ENCODE measurements at regions not wholly inside any gene's neighbourhood (a gene's known extent, or its start where the extent isn't known, plus 50 kb on each side); places are given as distances from the start of the nearest gene placed in this dataset.

- H3K9me3 ChIP-seq (ENCODE audit: low read length) = no peaks in the 10 kb centered on the region
- no peak overlapping the region for H3K4me3 ChIP-seq (ENCODE audit: low read length)
These were observed 918.1 kb upstream of the SORCS1 start for GRCh38 chr10:108082596-108082995.

GRCh38 chr10:108078263-108078662 is 913.8 kb upstream of the SORCS1 start:
- no peak overlapping the region for H2AFZ ChIP-seq (ENCODE audit: low read depth, low read length)
- no peak overlapping the region for H3K4me3 ChIP-seq (ENCODE audit: low read length)
- H3K9me3 ChIP-seq (ENCODE audit: low read length) = no peaks in the 10 kb centered on the region
- H3K36me3 ChIP-seq (ENCODE audit: insufficient read depth, low read length) = no peaks in the 10 kb centered on the region
- no peaks in the 10 kb centered on the region for H3K4me1 ChIP-seq (ENCODE audit: insufficient read depth, low read length)
- H3K27me3 ChIP-seq (ENCODE audit: insufficient read depth, low read length) = no peaks in the 10 kb centered on the region

More at GRCh38 chr10:108082596-108082995, 918.1 kb upstream of the SORCS1 start:
- Histone ChIP-seq H3K4me1 (ENCODE audit: insufficient read depth, low read length) (no peaks in the 10 kb centered on the region), H3K27me3 (ENCODE audit: insufficient read depth, low read length) (no peaks in the 10 kb centered on the region), H3K36me3 (ENCODE audit: insufficient read depth, low read length) (no peaks in the 10 kb centered on the region), H2AFZ (ENCODE audit: low read depth, low read length) (no peak overlapping the region)

GRCh38 chr10:108072466-108072865 is 908.0 kb upstream of the SORCS1 start:
- H3K9me3 ChIP-seq (ENCODE audit: low read length) = no peaks in the 10 kb centered on the region
- no peak overlapping the region for H3K4me3 ChIP-seq (ENCODE audit: low read length)
- H3K36me3 ChIP-seq (ENCODE audit: insufficient read depth, low read length) = no peaks in the 10 kb centered on the region
- H3K4me1 ChIP-seq (ENCODE audit: insufficient read depth, low read length) = no peaks in the 10 kb centered on the region
- no peaks in the 10 kb centered on the region for H3K27me3 ChIP-seq (ENCODE audit: insufficient read depth, low read length)
- no peak overlapping the region for H2AFZ ChIP-seq (ENCODE audit: low read depth, low read length)

- Histone ChIP-seq H2AFZ (ENCODE audit: low read depth, low read length) (no peak overlapping the region), H3K27me3 (ENCODE audit: insufficient read depth, low read length) (no peaks in the 10 kb centered on the region)
These were observed 906.3 kb upstream of the SORCS1 start for GRCh38 chr10:108070789-108071188.

GRCh38 chr10:108069096-108069495 is 904.6 kb upstream of the SORCS1 start:
- Histone ChIP-seq H3K4me3 (ENCODE audit: low read length) (no peak overlapping the region), H3K27me3 (ENCODE audit: insufficient read depth, low read length) (no peaks in the 10 kb centered on the region), H3K36me3 (ENCODE audit: insufficient read depth, low read length) (no peaks in the 10 kb centered on the region), H3K4me1 (ENCODE audit: insufficient read depth, low read length) (no peaks in the 10 kb centered on the region), H2AFZ (ENCODE audit: low read depth, low read length) (no peak overlapping the region), H3K9me3 (ENCODE audit: low read length) (no peaks in the 10 kb centered on the region)

More at GRCh38 chr10:108070789-108071188, 906.3 kb upstream of the SORCS1 start:
- Histone ChIP-seq H3K9me3 (ENCODE audit: low read length) (no peaks in the 10 kb centered on the region), H3K36me3 (ENCODE audit: insufficient read depth, low read length) (no peaks in the 10 kb centered on the region), H3K4me1 (ENCODE audit: insufficient read depth, low read length) (no peaks in the 10 kb centered on the region), H3K4me3 (ENCODE audit: low read length) (no peak overlapping the region)

GRCh38 chr10:108064746-108065260 is 900.3 kb upstream of the SORCS1 start:
- Histone ChIP-seq H3K9me3 (ENCODE audit: low read length) (no peaks in the 10 kb centered on the region), H3K4me3 (ENCODE audit: low read length) (no peak overlapping the region), H3K36me3 (ENCODE audit: insufficient read depth, low read length) (no peaks in the 10 kb centered on the region), H3K27me3 (ENCODE audit: insufficient read depth, low read length) (no peaks in the 10 kb centered on the region), H2AFZ (ENCODE audit: low read depth, low read length) (no peak overlapping the region), H3K4me1 (ENCODE audit: insufficient read depth, low read length) (no peaks in the 10 kb centered on the region)

GRCh38 chr10:108060246-108060645 is 895.7 kb upstream of the SORCS1 start:
- Histone ChIP-seq H3K4me3 (ENCODE audit: low read length) (no peak overlapping the region), H3K4me1 (ENCODE audit: insufficient read depth, low read length) (no peaks in the 10 kb centered on the region), H3K27me3 (ENCODE audit: insufficient read depth, low read length) (no peaks in the 10 kb centered on the region), H2AFZ (ENCODE audit: low read depth, low read length) (no peak overlapping the region), H3K36me3 (ENCODE audit: insufficient read depth, low read length) (no peaks in the 10 kb centered on the region), H3K9me3 (ENCODE audit: low read length) (no peaks in the 10 kb centered on the region)

- Histone ChIP-seq H3K4me3 (ENCODE audit: low read length) (no peak overlapping the region), H3K4me1 (ENCODE audit: insufficient read depth, low read length) (no peaks in the 10 kb centered on the region), H3K36me3 (ENCODE audit: insufficient read depth, low read length) (no peaks in the 10 kb centered on the region), H3K27me3 (ENCODE audit: insufficient read depth, low read length) (no peaks in the 10 kb centered on the region), H2AFZ (ENCODE audit: low read depth, low read length) (no peak overlapping the region), H3K9me3 (ENCODE audit: low read length) (no peaks in the 10 kb centered on the region)
These were observed 891.0 kb upstream of the SORCS1 start for GRCh38 chr10:108055506-108055905.

GRCh38 chr10:108052981-108053380 is 888.5 kb upstream of the SORCS1 start:
- Histone ChIP-seq H3K9me3 (ENCODE audit: low read length) (no peaks in the 10 kb centered on the region), H3K4me3 (ENCODE audit: low read length) (no peak overlapping the region), H3K36me3 (ENCODE audit: insufficient read depth, low read length) (no peaks in the 10 kb centered on the region), H3K27me3 (ENCODE audit: insufficient read depth, low read length) (no peaks in the 10 kb centered on the region), H3K4me1 (ENCODE audit: insufficient read depth, low read length) (no peaks in the 10 kb centered on the region), H2AFZ (ENCODE audit: low read depth, low read length) (no peak overlapping the region)

GRCh38 chr10:108051218-108051617 is 886.7 kb upstream of the SORCS1 start:
- no peaks in the 10 kb centered on the region for H3K9me3 ChIP-seq (ENCODE audit: low read length)
- no peaks in the 10 kb centered on the region for H3K36me3 ChIP-seq (ENCODE audit: insufficient read depth, low read length)
- no peaks in the 10 kb centered on the region for H3K4me1 ChIP-seq (ENCODE audit: insufficient read depth, low read length)
- H3K27me3 ChIP-seq (ENCODE audit: insufficient read depth, low read length) = no peaks in the 10 kb centered on the region
- H2AFZ ChIP-seq (ENCODE audit: low read depth, low read length) = no peak overlapping the region
- no peak overlapping the region for H3K4me3 ChIP-seq (ENCODE audit: low read length)

GRCh38 chr10:108050626-108051025 is 886.1 kb upstream of the SORCS1 start:
- Histone ChIP-seq H2AFZ (ENCODE audit: low read depth, low read length) (no peak overlapping the region), H3K9me3 (ENCODE audit: low read length) (no peaks in the 10 kb centered on the region), H3K4me1 (ENCODE audit: insufficient read depth, low read length) (no peaks in the 10 kb centered on the region), H3K27me3 (ENCODE audit: insufficient read depth, low read length) (no peaks in the 10 kb centered on the region), H3K4me3 (ENCODE audit: low read length) (no peak overlapping the region), H3K36me3 (ENCODE audit: insufficient read depth, low read length) (no peaks in the 10 kb centered on the region)

GRCh38 chr10:108049668-108050067 is 885.2 kb upstream of the SORCS1 start:
- Histone ChIP-seq H3K4me3 (ENCODE audit: low read length) (no peak overlapping the region), H2AFZ (ENCODE audit: low read depth, low read length) (no peak overlapping the region), H3K27me3 (ENCODE audit: insufficient read depth, low read length) (no peaks in the 10 kb centered on the region), H3K9me3 (ENCODE audit: low read length) (no peaks in the 10 kb centered on the region), H3K4me1 (ENCODE audit: insufficient read depth, low read length) (no peaks in the 10 kb centered on the region), H3K36me3 (ENCODE audit: insufficient read depth, low read length) (no peaks in the 10 kb centered on the region)

GRCh38 chr10:108048898-108049297 is 884.4 kb upstream of the SORCS1 start:
- no peaks in the 10 kb centered on the region for H3K27me3 ChIP-seq (ENCODE audit: insufficient read depth, low read length)

GRCh38 chr10:108039821-108040584 is 875.5 kb upstream of the SORCS1 start:
- Histone ChIP-seq H3K27me3 (ENCODE audit: insufficient read depth, low read length) (no peaks in the 10 kb centered on the region), H3K4me1 (ENCODE audit: insufficient read depth, low read length) (no peaks in the 10 kb centered on the region), H3K9me3 (ENCODE audit: low read length) (no peaks in the 10 kb centered on the region), H3K36me3 (ENCODE audit: insufficient read depth, low read length) (no peaks in the 10 kb centered on the region), H2AFZ (ENCODE audit: low read depth, low read length) (no peak overlapping the region), H3K4me3 (ENCODE audit: low read length) (no peak overlapping the region)

More at GRCh38 chr10:108048898-108049297, 884.4 kb upstream of the SORCS1 start:
- no peak overlapping the region for H2AFZ ChIP-seq (ENCODE audit: low read depth, low read length)
- H3K36me3 ChIP-seq (ENCODE audit: insufficient read depth, low read length) = no peaks in the 10 kb centered on the region
- no peaks in the 10 kb centered on the region for H3K4me1 ChIP-seq (ENCODE audit: insufficient read depth, low read length)
- H3K9me3 ChIP-seq (ENCODE audit: low read length) = no peaks in the 10 kb centered on the region
- H3K4me3 ChIP-seq (ENCODE audit: low read length) = no peak overlapping the region
